ENCODE measurements at regions not wholly inside any gene's neighbourhood (a gene's known extent, or its start where the extent isn't known, plus 50 kb on each side); places are given as distances from the start of the nearest gene placed in this dataset.

DNA sequence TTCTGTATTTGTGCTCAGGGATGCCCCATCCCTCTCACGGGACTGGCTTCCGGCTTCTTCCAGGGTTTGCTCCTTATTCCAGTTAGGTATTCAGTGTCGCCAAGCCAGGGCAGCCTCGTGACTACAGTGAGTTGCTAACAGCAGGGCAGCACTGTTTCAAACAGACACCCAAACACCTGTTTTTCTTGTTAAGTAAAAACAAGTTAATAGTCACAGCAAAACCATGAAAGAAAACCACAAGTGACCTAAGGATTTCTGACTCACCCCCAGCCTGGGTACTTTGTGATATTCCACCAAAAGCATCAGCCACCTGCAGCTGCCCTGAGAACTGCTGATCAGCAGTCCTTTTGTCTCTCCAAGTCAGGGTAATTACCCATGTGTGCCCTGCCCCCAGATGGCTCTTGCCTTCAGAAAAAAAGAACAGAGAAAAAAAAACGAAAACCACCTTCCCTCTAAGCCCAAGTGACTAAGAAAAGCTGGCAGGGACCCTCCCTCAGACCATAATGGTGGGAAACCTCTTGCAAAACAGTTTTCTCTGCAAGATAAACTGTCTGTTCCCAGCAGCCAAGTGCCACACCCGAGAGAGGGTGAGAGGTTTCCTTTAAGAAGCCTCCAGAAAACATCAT, 178.2 kb downstream of the ANAPC1 start:
- TF ChIP-seq EZH2phosphoT487 (IDR thresholded peaks at IDR 0.05; ENCODE audit: borderline replicate concordance, low read length), result no peak
- TF ChIP-seq, protein P1, sequence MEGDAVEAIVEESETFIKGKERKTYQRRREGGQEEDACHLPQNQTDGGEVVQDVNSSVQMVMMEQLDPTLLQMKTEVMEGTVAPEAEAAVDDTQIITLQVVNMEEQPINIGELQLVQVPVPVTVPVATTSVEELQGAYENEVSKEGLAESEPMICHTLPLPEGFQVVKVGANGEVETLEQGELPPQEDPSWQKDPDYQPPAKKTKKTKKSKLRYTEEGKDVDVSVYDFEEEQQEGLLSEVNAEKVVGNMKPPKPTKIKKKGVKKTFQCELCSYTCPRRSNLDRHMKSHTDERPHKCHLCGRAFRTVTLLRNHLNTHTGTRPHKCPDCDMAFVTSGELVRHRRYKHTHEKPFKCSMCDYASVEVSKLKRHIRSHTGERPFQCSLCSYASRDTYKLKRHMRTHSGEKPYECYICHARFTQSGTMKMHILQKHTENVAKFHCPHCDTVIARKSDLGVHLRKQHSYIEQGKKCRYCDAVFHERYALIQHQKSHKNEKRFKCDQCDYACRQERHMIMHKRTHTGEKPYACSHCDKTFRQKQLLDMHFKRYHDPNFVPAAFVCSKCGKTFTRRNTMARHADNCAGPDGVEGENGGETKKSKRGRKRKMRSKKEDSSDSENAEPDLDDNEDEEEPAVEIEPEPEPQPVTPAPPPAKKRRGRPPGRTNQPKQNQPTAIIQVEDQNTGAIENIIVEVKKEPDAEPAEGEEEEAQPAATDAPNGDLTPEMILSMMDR (IDR thresholded peaks at IDR 0.05; ENCODE audit: low read depth, low read length, poor library complexity, severe bottlenecking), result no peak

Measured in DOHH2 (cell line).